Stomach (tissue), 8 donors: ENCODE measurements at regions not wholly inside any gene's neighbourhood (a gene's known extent, or its start where the extent isn't known, plus 50 kb on each side); places are given as distances from the start of the nearest gene placed in this dataset.
A peak's percentile ranks its signal among the peaks of the same experiment; 100 is the strongest.

Experiments used
- DNase-seq, 2 donors: peaks; one replicate each; pipeline versions ENCODE4 v3.0.0 to v3.0.0-alpha.2; 2013 to 2019
- H3K27ac ChIP-seq, 5 donors: fragments of 200-600 bp in 4 of 5; sonication (generic) in 4 of 5; one replicate each; pipeline ENCODE4 v1.5.1; 2013 to 2019; ENCODE audit warnings: mild to moderate bottlenecking in 1 of 5, moderate library complexity in 1 of 5
- H3K27me3 ChIP-seq, 3 donors: fragments of 200-600 bp; sonication (generic); one replicate each; pipeline ENCODE4 v1.5.1; 2017 to 2019; ENCODE audit warnings: mixed run types in 1 of 3
- H3K36me3 ChIP-seq, 4 donors: fragments of 200-600 bp; sonication (generic); 1 replicate in 3 of 4; 2 replicates in 1 of 4; pipeline ENCODE4 v1.5.1; 2016 to 2019
- H3K4me1 ChIP-seq, 4 donors: fragments of 200-600 bp; sonication (generic); one replicate each; pipeline ENCODE4 v1.5.1; 2016 to 2019
- H3K4me3 ChIP-seq, 4 donors: fragments of 200-600 bp; sonication (generic) in 3 of 4; one replicate each; pipeline ENCODE4 v1.5.1; 2016 to 2019; ENCODE audit warnings: mild to moderate bottlenecking in 1 of 4
- H3K9me3 ChIP-seq, 4 donors: fragments of 200-600 bp; sonication (generic); one replicate each; pipeline ENCODE4 v1.5.1; 2016 to 2019
- CTCF ChIP-seq, 7 experiments: fragments of 450-650 bp in 4 of 7; fragments of 200-600 bp in 3 of 7; sonication (generic) in 3 of 7; IDR thresholded peaks; one replicate each; pipeline ENCODE4 v1.5.1; 2016 to 2019; ENCODE audit warnings: antibody characterized with exemption in 7 of 7, control low read depth in 2 of 7, mild to moderate bottlenecking in 1 of 7
- EP300 ChIP-seq: sonication (generic); formaldehyde crosslinking; IDR thresholded peaks from one replicate; pipeline ENCODE4 v1.6.1; 2017; ENCODE audit warnings: antibody characterized with exemption
- POLR2A ChIP-seq, 4 donors: fragments of 450-650 bp; IDR thresholded peaks; one replicate each; pipeline ENCODE4 v1.6.1; 2016; ENCODE audit warnings: antibody characterized with exemption in 4 of 4, control low read depth in 2 of 4, mild to moderate bottlenecking in 1 of 4, moderate library complexity in 1 of 4
- POLR2AphosphoS5 ChIP-seq, 3 donors: sonication (generic); formaldehyde crosslinking; IDR thresholded peaks; one replicate each; pipeline ENCODE4 v1.6.1; 2016; ENCODE audit warnings: antibody characterized with exemption in 3 of 3
- WGBS, 5 donors: extraction: QIAGEN DNeasy Blood & Tissue Kit in 3 of 5; methylation state at CpG; one replicate each; pipeline versions ENCODE4 v1.1.5 to v1.1.7; 2013 to 2018; 5-methylcytosine and 5-hydroxymethylcytosine counted together
- intact Hi-C: fragments of 100-400 bp; cut with DNase I; formaldehyde crosslinking; loops from one replicate; pipeline ENCODE4 v1.15.1; 2023; ENCODE audit warnings: low total_unique reads
- donor health status: healthy with polysubstance abuse.
- donor health status: Bipolar disorder and iron deficiency.
- donor health status: healthy.

- no peak overlapping the region for H3K4me3 ChIP-seq
- H3K4me1 ChIP-seq = no peaks in the 10 kb centered on the region
- H3K27me3 ChIP-seq = no peaks in the 10 kb centered on the region
- H3K27ac ChIP-seq = no peak overlapping the region
- H3K36me3 ChIP-seq = no peaks in the 10 kb centered on the region
- intact Hi-C loops = no loop called here
- DNase-seq = no peak
- TF ChIP-seq CTCF (IDR thresholded peaks at IDR 0.05) (no peak), POLR2AphosphoS5 (IDR thresholded peaks at IDR 0.05) (no peak), EP300 (no peak), POLR2A (IDR thresholded peaks at IDR 0.05) (no peak)
- WGBS, 5 donors = 65 to 82% (median 73%) methylated on average over 2 of the region's 2 CpGs
- H3K9me3 ChIP-seq = no peaks in the 10 kb centered on the region
These were observed 75.7 kb downstream of the ZC3H11B start for GRCh38 chr1:219537223-219537631.

- no peak for TF ChIP-seq EP300
- TF ChIP-seq POLR2A (IDR thresholded peaks at IDR 0.05) = no peak
- no peak for TF ChIP-seq CTCF (IDR thresholded peaks at IDR 0.05)
- no peak for TF ChIP-seq POLR2AphosphoS5 (IDR thresholded peaks at IDR 0.05)
These were observed 76.9 kb downstream of the ZC3H11B start for GRCh38 chr1:219536038-219536437.

GRCh38 chr1:219534991-219535390 is 77.9 kb downstream of the ZC3H11B start:
- no peaks in the 10 kb centered on the region for H3K27me3 ChIP-seq
- H3K4me1 ChIP-seq = no peaks in the 10 kb centered on the region
- no peak overlapping the region for H3K27ac ChIP-seq
- no peaks in the 10 kb centered on the region for H3K36me3 ChIP-seq
- WGBS, 5 donors = 23 to 65% (median 52%) methylated on average over 1 of the region's 1 CpG
- no peak overlapping the region for H3K4me3 ChIP-seq
- peak in 1 of 2 donors; percentile 21 for DNase-seq
- intact Hi-C loops = no loop called here
- no peak for TF ChIP-seq CTCF (IDR thresholded peaks at IDR 0.05)
- TF ChIP-seq POLR2A (IDR thresholded peaks at IDR 0.05) = no peak
- no peak for TF ChIP-seq EP300
- TF ChIP-seq POLR2AphosphoS5 (IDR thresholded peaks at IDR 0.05) = no peak
- no peaks in the 10 kb centered on the region for H3K9me3 ChIP-seq

More at GRCh38 chr1:219536038-219536437, 76.9 kb downstream of the ZC3H11B start:
- intact Hi-C loops = no loop called here
- no peak overlapping the region for H3K4me3 ChIP-seq
- 71 to 84% (median 83%) methylated on average over 4 of the region's 4 CpGs for whole genome bisulfite sequencing, 5 donors
- H3K36me3 ChIP-seq = no peaks in the 10 kb centered on the region
- H3K4me1 ChIP-seq = no peaks in the 10 kb centered on the region
- no peaks in the 10 kb centered on the region for H3K27me3 ChIP-seq
- no peak overlapping the region for H3K27ac ChIP-seq
- DNase-seq = no peak
- H3K9me3 ChIP-seq = no peaks in the 10 kb centered on the region

- WGBS, 5 donors = 24 to 42% (median 40%) methylated on average over 1 of the region's 1 CpG
- no peak for DNase-seq
- Histone ChIP-seq H3K4me1 (no peaks in the 10 kb centered on the region), H3K36me3 (no peaks in the 10 kb centered on the region), H3K27me3 (no peaks in the 10 kb centered on the region), H3K9me3 (no peaks in the 10 kb centered on the region), H3K27ac (no peak overlapping the region), H3K4me3 (no peak overlapping the region)
- intact Hi-C loops = no loop called here
- TF ChIP-seq POLR2AphosphoS5 (IDR thresholded peaks at IDR 0.05) (no peak), CTCF (IDR thresholded peaks at IDR 0.05) (no peak), EP300 (no peak), POLR2A (IDR thresholded peaks at IDR 0.05) (no peak)
These were observed 79.6 kb downstream of the ZC3H11B start for GRCh38 chr1:219533280-219533679.
